Dedifferentiated amniotic fluid mesenchymal stem cell (primary cell): ENCODE measurements at regions not wholly inside any gene's neighbourhood (a gene's known extent, or its start where the extent isn't known, plus 50 kb on each side); places are given as distances from the start of the nearest gene placed in this dataset.

ENCODE experiments used
- DNase-seq: peaks from one replicate; pipeline ENCODE4 v3.0.0-alpha.2; 2016; ENCODE audit errors: extremely low spot score

DNA sequence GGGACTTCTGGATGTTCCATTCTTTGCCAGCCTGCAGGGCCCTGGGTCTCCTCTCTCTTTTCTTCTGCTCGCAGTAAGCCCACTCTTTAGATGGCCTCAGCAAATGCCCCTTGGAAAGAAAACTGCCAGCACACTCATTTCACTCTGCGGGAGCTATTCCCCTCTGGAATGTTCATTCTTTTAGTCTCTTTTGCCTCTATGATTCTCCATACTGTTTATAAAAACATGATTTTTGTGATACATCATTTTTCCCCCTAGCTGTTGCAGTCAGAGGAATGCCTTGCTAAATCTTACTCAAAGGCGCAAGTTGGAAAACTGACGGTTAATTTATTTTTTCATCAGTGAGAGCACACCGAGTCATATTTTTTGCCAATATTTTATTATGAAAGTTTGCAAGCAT is 184.9 kb downstream of the SNX19 start:
- DNase-seq, result no peak

DNA sequence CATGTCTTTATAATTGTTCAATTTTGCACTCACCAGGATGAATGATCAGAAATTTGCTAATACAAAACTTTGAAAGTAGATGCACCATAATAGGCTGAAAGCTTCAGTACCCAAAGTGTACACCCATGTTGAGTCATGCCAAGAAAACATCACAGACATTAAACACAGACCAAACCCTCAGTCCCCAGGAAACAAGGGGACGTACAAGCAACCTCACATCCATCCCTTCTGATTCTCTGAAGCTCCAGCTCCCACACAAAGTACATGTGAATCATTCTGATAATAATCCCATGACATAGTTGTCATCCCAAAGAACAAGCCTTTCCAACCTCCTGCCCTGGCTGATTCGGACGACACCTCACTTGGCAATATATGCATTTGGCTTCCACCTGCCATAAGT is 183.8 kb downstream of the SNX19 start:
- no peak for DNase-seq

DNA sequence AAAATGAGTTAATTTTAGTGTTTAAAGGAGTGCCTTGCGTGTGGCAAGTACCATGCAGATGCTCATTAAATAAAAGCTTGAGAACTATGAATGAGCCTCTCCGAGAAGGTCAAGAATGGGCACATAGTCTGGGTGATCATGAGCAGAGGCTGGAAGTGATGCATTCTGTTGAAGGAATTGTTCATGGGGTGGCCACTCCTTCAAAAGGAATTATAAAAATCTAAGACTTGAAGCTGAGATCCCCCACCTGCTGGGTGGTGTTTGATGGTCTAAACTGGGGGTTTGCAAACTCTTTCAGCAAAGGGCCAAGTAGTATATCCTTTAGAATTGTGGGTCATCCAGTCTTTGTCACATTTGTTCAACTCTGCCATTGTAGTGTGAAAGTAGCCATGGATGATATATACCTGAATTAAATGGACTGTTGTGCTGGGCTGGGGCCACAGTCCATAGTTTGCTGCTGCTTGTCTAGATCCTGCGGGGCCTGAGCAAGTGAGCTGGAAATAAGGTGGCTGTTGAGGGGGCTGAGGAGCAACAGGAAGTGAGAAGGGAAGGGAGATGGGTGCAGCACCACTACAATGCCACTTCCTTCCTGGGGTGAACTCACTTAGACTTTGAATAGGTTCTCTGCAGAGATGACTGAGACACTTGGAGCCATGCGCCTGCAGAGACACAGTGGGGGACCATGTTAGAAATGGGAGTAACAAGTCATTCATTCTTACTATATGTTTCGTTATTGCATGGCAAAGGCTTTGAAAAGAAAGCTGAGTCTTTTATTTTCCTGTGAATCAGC is 179.0 kb downstream of the SNX19 start:
- no peak for DNase-seq

DNA sequence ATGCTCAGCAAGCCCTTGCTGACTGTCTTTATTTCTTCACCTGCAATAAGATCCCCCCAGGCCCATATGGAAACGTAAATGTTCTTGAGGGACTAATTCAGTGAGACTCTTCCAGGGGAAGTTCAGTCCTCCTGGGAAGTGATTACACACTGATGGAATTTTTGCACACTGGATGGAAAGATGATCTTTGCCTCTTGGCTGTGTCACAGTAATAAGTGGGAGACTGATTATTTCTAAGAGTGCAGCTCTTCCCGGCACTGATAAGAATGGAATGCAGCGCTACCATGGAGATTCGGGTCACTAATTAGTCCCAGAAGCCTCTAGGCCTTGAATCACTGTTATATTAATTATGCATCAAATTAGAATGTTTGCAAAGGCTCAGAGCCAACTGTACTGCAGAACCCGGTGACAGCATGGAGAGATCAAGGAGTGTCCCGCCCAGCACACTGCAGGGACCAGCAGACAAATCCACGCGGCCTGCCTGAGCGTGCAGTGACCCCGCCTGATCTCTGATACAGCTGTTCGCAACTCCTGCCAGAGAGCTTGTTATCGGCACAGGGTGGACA is 178.3 kb downstream of the SNX19 start:
- peak; percentile 70 for DNase-seq

DNA sequence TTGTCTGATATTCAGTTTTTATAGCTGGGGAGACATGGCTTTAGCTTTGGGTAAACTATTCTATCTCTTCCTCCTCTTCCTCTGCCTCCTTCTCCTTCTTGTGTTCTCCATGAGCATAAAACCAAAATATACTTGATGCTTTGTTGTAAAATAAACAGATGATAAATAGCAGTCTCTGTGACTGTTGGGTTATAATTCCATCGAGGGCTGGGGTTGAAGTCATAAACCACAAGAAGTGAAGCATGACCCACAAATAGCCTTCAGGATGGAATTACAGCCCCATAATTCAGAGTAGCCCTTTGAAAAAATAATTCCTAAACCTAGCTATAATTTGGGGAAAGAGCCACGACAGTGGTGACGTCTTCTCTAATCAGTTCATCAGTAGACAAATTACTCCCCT is 177.7 kb downstream of the SNX19 start:
- DNase-seq, result peak; percentile 77

DNA sequence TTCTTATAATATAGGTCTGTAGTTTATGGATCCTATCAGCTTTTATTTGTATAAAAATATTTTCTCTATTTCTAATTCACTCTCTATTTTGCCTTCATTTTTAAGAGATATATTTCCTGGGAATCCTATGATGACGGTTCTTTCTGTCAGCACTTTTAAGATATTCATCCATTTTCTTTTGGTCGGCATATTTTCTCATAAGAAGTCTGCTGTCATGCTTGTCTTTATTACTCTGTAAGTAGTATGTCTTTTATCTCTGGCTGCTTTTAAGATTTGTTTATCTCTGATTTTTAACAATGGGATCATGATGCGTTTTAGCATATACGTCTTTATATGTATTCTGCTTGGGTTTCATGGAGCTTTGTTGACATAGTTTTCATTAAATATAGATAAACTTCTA is 175.5 kb downstream of the SNX19 start:
- DNase-seq, result no peak

DNA sequence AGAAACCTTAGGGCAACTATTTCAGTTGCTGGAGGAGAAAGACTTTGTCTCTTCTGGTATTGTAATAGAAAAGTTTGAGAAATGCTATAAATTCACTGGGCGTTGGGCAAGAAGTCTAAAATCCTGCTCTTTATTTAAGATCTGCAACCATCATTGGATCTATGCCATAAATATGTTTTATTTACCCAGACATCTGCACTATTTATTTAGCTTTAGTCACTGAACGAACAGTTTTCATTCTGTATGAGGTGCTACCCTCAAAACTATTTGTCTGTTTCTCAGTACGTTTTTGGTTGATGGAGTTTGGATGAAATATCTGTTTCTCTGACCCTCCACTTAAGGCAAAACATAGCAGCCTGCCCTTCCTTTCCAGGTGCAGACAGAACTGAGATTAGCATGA is 171.5 kb downstream of the SNX19 start:
- DNase-seq, result no peak

DNA sequence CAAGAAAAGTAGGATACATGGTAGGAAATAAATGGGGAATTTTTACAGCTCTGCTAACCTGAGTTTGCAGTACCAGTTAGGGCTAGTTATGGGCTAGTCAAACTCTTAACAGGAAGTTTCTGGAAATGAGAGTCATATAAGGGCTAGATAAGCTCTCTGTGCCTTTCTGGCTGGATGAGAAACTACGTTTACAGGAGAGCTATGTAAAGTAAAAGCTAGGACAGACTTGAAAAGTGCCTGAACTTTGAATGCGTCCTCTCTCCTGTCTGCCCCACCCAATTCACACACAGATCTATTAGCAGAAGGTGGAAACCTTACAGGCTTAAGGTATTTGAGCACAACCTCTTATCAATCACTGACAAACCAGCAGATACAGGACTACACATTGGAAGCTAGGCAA is 167.1 kb downstream of the SNX19 start:
- no peak for DNase-seq

DNA sequence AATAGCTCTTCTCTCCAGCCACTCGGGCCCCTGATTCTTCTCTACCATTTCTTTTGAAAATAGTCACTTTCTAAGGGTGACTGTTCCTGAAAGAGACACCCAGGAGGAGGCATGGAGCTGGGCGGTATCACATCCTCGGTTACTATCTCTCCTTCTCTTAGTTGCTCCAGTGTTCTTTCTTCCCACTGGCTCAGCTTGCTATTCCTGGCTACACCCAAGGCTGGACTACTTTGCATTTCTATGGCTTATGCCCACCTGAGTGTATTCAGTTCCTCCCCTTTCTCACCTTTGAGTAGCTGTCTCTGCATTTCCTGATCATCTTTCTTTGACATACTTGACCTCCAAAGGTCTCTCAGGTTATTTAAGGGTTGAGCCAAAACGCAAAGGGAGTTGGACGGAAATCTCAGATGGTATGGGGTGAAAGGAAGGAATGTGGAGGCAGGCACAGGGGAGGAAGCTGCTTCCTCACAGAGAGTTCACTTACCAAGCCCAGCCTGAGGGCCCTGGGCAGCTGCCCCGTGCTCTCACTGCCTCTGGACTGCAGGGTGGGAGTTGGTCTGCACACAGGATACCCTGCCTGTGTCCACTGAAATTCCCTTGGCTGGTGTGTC is 155.7 kb downstream of the SNX19 start:
- no peak for DNase-seq

DNA sequence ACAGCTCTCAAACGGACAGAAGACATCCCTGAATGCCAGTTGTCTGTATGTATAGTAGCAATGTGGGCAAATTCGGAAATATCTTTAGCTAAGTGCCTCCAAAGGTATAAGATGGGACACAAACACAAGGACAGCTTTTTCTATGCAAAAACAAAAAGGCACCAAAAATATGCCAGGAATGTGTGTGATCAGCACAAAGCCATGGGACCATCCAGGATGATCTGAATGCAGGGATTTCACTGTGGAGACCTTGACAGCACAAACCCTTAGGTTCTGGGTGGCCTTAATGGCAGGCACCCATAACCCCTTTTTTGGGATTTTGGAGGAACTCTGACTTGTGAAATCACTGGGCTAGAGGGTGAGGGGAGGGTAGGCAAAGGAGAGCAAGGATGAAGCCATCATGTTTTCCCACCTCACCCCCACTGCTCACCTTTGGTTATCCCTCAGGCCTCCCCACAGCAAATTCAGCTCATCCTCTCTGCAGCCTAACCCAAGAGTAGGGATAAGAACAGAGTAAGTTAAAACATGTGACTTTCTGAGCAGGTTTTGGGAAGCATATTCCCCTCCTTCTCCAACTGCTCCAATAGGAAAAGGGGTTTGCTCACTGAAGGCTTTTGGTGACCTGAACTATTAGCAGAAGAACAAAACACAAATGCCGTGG is 154.6 kb downstream of the SNX19 start:
- DNase-seq, result no peak

DNA sequence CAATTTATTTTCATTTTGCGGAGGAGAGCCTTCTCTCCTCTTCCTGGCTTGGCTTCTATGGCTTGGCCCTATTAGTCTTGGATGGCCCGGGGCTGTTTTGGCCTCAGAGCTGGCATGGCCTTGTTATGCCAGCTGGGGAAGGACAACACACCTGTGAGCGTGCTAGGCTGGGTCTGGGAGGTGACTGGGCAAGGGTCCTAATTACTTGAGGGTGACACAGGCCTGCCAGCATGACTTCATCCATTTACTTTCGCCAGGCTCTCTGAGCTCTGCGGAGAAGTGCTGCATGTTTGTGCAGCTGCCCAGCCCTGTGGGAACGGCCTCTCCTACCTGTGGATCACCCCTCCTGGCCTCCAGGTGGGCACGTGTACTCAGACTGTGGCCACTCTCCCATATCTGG is 153.6 kb downstream of the SNX19 start:
- DNase-seq, result no peak

DNA sequence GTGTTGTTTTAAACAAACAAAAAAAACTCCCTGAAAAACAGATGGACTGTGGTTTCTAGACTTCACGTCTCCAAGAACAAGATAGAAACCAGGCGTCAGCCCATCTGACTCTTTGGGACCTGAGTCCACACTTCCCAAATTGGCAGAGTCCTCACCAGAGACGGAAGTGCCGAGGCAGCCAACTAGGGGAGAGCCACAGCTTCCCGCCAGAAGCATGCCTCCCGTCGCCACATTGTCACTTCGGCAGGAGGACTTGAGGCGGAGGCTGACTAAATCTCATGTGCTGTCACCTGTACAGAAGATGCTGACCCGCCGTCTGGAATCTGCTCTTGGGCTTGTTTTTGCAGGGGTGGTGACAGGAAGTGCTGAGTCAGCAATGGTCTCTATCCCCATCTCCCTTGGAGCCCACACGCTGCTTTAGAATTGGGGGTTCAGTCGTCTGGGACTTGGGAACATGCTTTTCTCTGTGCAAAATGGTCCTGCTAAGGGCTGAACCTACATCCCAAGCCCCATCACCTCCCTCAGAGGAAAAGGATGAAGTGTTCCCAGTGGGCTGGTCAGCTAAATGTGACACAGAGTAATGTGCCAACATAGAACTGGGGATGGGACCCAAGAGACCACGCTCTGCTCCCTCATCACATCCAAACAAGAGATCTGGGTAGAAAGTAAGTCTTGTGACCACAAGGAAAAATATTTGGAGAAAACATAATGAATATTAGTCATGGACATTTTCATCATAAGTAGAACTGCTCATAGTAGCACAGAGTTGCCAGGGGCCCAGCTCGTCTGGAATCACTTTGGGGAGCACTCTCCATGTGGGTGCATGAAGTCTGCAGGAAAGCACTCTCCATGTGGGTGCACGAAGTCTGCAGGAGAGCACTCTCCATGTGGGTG is 152.9 kb downstream of the SNX19 start:
- DNase-seq, result no peak

DNA sequence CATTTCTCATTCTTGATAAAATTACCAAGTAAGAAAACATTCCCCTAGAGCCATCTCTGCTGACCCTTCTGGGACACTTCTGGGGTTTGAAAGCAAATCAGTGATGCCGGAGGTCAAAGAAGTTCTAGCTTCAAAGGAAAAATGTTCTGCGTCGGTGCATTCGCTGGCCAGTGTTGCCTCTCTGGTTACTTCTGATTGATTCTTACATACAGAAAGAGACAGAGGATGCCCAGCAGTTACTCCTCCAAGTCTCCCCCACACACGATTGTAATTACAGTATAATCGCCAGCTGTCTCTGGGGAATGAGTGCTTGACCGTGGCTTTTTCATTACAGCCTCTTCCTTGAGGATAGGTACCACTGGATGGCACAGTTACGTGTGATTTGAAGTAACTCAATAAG is 150.9 kb downstream of the SNX19 start:
- no peak for DNase-seq

DNA sequence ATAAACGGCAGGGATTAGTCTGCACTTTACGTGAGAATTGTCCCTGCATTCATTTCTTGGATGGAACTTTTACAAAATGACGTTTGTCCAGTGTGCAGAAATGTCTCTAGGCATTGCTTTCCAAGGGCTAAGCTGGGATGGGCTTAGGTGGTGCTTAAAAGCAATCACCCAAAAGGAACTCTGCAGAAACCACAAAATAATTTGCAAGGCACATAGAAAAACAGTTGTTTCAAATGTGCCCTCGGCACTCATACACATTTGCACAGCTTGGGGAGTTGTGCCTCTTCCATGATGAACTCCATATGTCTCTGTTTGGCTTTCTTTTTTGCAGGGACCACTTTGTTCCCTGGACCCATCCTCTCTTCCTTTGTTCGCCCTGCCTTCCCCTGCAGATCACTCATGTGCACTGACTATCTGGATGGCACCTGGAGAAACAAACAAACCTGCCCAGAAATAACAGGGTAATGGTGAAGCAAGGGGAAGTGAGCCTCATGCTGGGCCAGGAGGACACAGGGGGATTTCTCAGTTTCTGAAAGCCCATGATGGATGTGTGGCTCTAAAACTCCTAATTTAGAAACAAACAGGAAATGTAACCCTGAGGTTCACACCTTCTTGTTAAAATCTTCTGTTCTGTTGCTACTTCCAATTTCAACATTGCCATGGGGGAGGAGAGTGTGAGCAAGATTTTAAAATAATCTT is 150.2 kb downstream of the SNX19 start:
- peak; percentile 60 for DNase-seq

DNA sequence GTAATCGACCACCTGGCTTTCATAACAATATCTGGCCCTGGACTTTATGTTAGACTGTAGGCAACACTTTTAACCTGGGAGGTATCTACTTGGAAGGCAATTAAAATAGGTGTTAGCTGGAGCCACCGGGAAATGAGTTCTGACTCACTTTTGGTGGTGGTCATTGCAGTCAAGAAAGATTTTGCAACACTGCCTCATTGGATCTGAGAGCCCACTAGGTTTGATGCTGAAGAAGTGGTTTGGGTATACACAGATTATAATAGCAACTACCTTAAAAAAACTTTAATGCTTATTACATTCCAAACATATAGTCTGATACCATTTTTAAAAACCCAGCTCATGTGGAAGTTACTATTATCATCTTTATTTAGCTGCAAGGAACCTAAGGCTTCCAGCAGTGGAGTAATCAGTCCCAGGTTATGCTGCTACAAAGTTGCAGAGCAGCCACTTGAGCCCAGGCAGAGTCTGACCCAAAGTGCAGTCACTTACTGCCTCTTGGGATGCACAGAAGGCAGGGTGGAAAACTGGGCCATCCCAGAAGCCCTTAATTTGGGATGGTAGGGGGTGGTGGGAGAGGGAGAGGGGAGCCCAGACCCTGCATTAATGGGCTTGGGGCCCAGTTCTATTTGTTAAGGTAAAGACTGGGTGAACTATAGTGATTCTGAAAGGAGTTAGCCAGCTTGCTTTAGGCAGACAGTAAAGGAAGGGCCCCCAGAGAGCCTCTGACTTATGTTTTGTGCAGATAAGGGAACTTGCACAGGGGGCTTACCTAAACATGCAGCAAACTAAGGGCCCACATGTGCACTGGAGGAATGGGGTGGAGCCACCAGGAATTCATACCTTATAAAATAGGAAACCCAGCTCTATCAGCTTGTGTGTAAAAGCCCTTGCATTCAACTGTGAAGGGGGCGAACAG is 149.4 kb downstream of the SNX19 start:
- no peak for DNase-seq

DNA sequence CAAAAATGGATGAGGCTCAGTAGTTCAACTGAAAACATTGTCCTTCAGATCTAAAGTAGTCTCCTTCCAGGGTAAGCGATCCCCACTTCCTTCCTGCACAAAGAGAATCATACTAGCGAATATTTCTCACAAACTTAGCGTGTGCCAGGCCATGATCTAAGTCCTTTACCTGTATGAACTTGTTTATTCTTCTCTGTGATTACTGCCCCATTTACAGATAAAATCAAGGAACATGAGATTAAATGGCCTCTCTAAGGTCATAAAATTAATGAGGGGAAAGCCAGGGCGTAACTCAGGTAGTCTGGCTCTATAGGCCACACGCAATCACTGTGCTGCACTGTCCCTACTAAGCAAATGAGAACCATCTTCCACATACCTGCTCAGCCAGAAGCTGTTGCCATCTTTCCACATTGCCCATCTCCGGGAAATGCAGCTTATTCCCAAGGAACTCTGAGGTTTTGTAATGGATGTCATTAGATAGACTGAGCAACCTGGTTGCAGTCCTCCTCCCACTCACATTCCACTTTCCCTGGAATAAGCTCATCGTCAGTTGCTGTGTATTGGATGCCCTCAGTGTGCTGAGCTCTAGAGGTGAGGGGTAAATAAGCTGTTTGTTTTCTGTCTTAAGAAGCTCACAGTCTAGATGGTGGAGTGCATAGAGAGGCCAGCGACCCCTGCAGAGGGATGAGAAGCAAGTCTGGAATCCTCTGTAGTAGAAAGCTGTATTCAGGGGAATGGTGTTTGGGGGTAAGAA is 146.3 kb downstream of the SNX19 start:
- DNase-seq, result no peak

DNA sequence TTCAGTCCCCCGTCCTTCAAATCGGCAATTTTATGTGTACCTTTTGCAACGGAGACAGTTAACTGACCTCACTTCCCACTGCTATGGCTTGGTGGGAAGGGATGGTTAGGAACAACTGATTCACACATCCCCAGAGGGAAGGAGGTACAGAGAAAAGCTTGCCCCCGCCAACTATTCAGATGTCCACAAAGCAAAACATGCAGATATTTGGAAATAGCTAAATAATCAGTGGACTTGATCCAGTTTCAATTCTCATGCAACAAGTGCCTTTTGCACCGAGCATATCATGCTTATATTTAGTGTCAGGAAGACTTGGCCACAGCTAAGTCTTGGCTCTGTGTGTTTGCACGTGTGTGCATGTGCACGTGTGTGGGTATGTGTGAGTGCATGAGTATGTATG is 144.6 kb downstream of the SNX19 start:
- no peak for DNase-seq

DNA sequence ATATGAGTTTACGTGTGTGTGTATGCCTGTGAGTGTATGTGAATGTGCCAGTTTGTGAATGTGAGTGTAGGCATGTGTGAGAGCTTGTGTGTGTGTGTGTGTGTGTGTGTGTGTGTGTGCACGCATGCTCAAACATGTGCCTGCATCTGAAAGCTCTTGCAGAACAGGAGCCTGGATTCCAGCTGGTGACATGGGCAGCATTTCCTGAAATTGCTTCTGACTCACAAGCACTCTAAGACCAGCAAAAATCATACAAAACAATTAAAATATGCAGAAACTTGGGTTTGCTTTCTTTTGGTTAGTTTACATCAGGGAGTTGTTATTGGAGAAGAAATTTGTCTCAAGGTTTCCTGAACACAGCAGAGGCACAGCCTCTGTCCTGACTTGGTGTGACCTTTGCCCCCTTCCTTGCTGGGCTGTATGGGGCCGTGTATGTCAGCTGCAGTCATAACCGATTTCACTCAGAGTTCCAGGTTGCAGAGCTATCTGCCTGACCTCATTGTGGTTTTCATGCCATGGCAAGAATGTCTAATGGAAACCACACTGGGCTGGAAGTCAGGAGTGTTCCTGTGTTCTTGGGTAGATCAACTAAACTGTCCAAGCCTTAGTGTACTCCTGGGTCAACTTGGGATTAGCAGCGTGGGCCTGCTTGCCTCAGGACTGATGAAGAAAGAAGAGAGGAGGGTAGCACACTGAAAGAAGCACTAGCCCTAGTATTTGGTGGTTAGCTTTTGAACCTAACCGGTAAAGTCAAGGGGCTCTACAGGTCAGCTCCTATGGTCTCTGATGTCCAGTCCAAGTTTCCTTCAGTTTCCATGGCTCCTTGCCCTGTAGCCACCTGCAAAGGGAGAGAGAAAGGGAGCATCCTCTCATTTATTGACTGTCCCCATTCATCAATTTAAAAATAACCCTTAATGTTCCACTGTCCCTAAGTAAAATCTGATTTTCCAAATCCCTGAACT is 143.7 kb downstream of the SNX19 start:
- DNase-seq, result peak; percentile 92
